SHP77 (cell line): ENCODE measurements at regions not wholly inside any gene's neighbourhood (a gene's known extent, or its start where the extent isn't known, plus 50 kb on each side); places are given as distances from the start of the nearest gene placed in this dataset.
"Not testable (repeated sequence)": the region's sequence is repeated elsewhere in the genome, so short reads cannot be mapped to it uniquely, and the experiment has no call there.

Experiments
- DNase-seq, 2 experiments: peaks; one replicate each; lab custom pipeline; 2025; lab: John Stamatoyannopoulos, UW

GRCh38 chr7:112540839-112541577 lies 60.2 kb downstream of the LSMEM1 start:
- no peak for DNase-seq

GRCh38 chr7:112546723-112547513 lies 66.1 kb downstream of the LSMEM1 start:
- no peak for DNase-seq

DNA sequence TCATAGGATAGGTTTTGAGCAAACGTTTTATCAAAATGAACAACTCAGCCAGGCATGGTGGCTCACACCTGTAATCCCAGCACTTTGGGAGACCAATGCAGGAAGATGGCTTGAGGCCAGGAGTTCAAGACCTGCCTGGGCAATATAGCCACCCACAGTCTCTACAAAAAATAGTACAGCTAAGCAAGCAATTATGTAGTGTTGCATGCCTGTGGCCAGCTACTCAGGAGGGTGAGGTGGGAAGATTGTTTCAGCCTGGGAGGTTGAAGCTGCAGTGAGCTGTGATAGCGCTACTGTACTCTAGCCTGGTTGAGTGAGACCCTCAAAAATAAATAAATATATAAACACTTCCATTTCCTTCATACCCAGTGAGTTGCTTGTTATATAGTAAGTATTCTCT lies 67.1 kb downstream of the LSMEM1 start:
- DNase-seq, result no peak

DNA sequence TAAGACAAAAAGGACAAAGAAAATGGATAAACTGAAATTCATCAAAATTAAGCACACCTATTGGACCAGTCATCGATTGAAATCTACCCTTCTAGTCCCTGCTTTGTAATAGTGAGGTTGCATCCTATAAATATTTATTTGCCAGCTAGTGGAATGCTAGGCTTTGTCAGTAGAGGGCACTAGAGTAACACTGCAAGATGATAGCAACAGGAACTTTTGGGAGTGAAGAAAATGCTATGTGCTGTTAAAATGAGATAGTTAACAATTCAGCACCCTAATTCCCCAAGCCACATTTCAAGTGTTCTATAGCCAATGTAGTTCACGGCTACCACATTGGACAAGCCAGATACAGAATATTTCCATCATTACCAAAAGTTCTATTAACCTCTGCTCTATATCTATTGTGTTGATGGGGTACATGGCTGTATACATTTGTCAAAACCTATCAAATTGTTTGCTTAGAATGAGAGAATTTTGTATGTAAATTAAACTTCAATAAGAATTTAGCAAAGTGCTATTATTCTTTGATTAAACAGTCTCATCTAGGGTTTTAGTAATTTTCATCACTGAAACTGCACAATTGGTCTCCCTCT lies 69.8 kb downstream of the LSMEM1 start:
- DNase-seq, result peak in 1 of 2 experiments; percentile 8

GRCh38 chr7:112551521-112551920 lies 70.7 kb downstream of the LSMEM1 start:
- not testable (repeated sequence) for DNase-seq

- no peak for DNase-seq
Observed at GRCh38 chr7:112554591-112554990, 73.8 kb downstream of the LSMEM1 start.

GRCh38 chr7:112556633-112557032 lies 75.8 kb downstream of the LSMEM1 start:
- no peak for DNase-seq

DNA sequence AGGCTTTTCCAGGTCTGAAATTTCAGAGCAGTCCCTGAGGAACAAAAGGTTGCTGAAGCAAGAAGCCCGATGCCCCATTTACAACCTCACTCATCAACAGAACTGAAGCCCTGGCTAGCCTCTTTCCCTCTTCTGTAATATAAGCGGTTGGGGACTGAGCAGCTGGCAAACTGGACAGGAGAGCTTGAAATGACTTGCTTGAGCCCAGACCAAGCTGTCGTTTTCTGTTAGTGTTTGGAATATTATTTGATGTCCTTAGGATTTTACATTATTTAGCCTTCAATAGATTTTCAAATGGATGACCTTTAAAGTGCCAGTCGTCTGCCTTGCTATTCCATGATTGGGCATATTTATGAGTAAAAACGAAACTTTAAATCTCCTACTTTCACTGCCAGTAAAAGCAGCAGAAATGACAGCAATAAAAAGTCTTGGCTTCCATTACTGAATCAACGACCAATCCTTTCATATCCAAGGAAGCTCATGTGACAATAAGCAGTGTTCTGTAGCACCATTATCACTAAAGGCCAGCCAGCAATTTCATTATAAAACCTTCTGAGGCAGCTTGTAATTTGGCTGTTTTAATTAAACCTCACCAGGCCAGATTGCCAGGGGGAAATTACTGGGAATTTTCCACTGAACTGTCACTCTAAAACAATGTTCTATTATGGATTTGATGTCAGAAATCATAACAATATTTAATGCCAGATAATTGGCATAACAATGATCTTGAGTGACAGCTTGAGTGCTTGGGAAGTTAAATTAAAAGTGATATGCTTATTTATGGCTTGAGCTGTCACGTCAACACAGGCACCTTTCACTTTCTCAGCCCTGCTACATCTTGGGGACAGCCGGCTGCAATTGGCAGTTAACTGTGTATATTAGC lies 85.9 kb downstream of the LSMEM1 start:
- DNase-seq, result peak in 1 of 2 experiments; percentile 7

- no peak for DNase-seq
Observed at GRCh38 chr7:112567388-112567787, 86.6 kb downstream of the LSMEM1 start.

DNA sequence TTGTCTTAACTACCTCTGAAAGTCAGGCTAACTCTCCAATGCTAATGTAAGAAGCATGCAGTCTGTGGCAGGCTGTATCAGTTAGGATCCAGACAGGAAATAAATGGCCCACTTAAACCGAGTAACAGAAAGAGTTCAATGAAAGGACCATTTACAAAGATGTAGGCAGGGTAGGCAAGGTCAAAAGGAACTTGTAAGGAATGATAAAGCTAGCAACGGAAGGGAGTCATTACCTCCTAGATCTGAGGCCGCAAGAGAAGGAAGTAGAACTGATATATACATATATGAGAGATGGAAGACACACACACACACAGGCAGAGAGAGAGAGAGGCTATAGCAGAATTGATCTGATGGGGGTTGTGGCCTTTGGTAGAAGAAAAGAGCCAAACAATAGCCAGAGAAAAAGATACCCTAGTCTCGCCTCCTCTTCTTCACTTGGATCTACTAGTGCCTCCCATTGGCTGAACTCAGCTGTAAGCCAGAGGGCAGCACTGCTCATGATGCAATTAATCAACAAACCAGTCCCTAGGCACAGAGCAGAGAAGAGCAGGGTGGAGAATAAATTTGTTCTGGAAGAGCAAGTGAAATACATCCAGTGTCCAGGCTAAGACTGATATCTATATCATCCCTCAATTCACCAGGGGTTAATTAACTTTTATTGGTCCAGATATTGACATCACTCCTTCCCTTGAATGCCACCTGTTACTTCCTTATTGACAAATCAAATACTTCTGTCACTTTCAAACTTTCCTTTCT lies 91.2 kb downstream of the LSMEM1 start:
- DNase-seq, result peak in 1 of 2 experiments; percentile 6

- DNase-seq, result peak in 1 of 2 experiments; percentile 18
Observed at GRCh38 chr7:112572669-112573301, 92.0 kb downstream of the LSMEM1 start.

- no peak for DNase-seq
Observed at GRCh38 chr7:112573302-112574039, 92.7 kb downstream of the LSMEM1 start.

- DNase-seq, result no peak
Observed at GRCh38 chr7:112575864-112576263, 95.1 kb downstream of the LSMEM1 start.

DNA sequence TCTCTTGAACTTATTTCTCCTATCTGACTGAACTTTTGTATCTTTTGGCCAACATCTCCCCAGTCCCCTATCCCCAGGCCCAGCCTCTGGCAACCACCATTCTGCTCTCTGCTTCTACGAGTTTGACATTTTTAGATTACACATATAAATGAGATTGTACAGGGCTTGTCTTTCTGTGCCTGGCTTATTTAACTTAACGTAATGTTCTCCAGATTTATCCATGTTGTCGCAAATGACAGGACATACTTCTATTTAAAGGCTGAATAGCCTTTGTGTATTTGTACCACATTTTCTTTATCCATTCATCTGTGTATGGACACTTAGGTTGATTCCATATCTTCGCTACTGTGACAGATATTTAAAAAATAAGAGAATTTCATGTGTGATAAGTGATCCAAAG lies 98.6 kb downstream of the LSMEM1 start:
- no peak for DNase-seq

DNA sequence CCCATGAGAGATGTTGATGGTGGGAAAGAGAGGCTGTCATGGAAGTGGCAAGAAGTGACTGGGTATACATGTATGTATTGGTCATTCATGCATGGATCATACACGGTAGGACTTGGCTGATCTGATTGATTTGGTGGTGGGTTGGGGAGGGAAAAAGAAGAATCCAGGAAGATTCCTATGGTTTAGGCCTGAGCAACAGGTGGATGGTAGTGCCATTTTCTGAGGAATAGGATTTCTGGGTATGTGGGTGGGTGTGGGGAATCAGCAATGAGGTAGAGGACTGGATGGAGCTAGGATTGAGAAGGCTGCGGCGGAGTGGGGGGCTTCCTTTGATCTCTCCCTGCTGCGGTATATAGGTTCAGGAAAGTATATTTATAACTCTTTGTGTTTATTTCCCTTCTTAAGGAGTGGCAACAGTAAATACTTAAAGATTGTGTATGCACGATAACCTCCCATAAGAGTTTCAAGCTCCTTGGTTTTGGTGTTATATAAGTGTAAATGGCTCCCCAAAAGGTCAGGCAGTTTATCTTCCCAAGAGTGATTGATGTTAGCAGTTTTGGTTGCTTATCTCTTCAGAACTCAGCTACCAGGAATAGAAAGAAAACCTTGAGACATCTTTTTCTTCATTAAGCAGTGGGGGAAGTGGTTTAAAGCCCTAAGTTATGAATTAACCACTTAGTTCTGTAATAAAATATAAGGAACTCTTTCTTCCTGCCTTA lies 100.1 kb downstream of the LSMEM1 start:
- DNase-seq, result no peak

GRCh38 chr7:112581529-112581928 lies 100.7 kb downstream of the LSMEM1 start:
- DNase-seq, result no peak

DNA sequence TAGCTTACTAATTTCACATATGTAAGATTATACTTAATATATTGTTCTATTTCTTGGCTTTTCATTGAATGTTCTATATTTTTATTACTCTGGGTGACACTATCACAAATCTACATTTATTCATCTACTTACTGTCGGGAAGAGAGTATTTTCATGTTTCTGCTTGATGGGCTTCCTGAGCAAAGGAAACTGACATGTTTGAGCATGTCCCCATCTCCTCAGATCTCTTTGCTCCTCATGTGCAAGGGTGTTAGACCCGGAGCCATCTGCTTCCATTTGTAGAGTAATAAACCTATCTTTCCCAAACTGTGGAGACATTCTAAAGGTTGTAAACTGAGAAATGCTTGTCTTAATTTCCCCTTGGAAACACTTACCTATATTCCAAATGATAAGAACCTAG lies 103.5 kb downstream of the LSMEM1 start:
- DNase-seq, result no peak

DNA sequence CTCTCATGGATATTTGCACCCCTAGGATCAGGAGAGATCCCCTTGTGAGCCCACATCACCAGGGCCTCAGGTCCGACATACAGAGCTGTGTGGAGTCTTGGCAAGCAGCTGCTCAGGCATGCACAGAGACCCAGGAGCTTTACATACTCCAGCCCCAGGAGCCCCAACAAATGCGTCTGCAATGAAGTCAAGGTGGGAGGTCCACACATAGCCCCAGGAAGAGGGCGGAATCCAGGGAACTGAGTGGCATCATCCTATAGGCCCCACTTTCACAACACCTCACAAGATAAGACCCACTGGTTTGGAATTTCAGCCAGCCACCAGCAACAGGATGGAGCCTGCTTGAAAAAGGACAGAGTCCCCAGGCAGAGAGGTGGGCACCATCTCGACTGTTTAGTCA lies 106.7 kb downstream of the LSMEM1 start:
- no peak for DNase-seq

DNA sequence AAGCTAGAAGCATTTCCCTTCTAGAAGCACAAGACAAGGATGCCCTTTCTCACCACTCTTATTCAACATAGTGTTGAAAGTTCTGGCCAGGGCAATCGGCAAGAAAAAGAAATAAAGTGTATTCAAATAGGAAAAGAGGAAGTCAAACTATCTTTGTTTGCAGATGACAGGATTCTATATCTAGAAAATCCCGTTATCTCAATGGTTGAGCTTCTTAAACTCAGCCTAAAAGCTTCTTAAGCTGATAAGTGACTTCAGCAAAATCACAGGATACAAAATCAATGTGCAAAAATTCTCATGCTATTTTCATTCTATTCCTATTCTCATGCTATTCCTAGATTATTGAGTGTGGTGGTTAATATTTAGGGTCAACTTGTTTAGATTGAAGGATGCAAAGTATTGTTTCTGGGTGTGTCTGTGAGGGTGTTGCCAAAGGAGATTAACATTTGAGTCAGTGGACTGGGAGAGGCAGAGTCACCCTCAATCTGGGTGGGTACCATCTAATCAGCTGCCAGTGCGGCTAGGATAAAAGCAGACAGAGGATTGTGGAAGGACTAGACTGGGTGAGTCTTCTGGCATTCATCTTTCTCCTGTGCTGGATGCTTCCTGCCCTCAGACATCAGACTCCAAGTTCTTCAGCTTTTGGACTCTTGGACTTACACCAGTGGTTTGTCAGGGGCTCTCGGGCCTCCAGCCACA lies 111.9 kb downstream of the LSMEM1 start:
- not testable (repeated sequence) for DNase-seq
